ENCODE measurements at regions not wholly inside any gene's neighbourhood (a gene's known extent, or its start where the extent isn't known, plus 50 kb on each side); places are given as distances from the start of the nearest gene placed in this dataset.

DNA sequence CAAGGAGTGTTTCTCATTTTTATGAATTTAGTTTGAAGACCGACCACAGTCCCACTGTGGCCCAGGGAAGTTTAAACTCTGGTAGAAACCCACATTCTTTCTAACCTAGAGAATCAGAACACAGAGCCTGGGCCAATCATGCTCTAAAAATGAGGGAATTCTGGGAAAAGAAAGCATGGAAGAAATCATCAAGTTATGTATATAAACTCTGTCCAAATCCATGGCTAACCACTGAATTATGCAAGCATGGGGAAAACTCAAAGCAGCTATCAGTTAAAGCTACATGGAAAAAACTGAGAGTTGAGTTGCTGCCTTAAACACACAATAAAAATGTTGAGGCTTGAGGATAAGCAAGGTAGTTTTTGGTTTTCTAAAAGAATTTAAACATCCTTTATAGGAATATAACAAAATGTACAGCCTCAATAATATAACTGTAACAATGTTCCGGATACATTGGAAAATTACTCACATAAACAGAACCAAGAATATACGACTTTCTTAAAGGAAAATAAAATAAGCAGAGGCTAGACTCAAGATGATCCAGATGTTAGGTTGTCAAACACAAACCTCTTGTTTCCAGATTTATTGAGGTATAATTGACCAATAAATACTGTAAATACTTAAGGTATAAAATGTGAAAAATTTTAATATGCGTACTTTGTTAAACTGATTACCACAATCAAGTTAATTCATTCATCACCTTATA, 311.2 kb upstream of the GNAI1 start:
- no peak for DNase-seq (ENCODE audit: low spot score in 2 of 2)
- TF ChIP-seq CTCF (IDR thresholded peaks at IDR 0.05), result no peak
- H3K9me3 ChIP-seq, result no peaks in the 10 kb centered on the region
- H3K27me3 ChIP-seq, result no peaks in the 10 kb centered on the region
- intact Hi-C loops (cut with DNase I), result no loop called here
- no peak overlapping the region for H3K27ac ChIP-seq
- no peaks in the 10 kb centered on the region for H3K36me3 ChIP-seq
- H3K4me1 ChIP-seq, result no peaks in the 10 kb centered on the region
- no peak overlapping the region for H3K4me3 ChIP-seq

- H3K36me3 ChIP-seq, result no peaks in the 10 kb centered on the region
Measured at GRCh38 chr7:79822620-79823240, 311.9 kb upstream of the GNAI1 start.

GRCh38 chr7:79820387-79820786, 314.2 kb upstream of the GNAI1 start:
- Histone ChIP-seq H3K9me3 (no peaks in the 10 kb centered on the region), H3K27me3 (no peaks in the 10 kb centered on the region), H3K4me1 (no peaks in the 10 kb centered on the region), H3K36me3 (no peaks in the 10 kb centered on the region), H3K27ac (no peak overlapping the region), H3K4me3 (no peak overlapping the region)
- intact Hi-C loops (cut with DNase I), result no loop called here
- TF ChIP-seq CTCF (IDR thresholded peaks at IDR 0.05), result no peak
- DNase-seq (ENCODE audit: low spot score in 2 of 2), result no peak

More at GRCh38 chr7:79822620-79823240, 311.9 kb upstream of the GNAI1 start:
- intact Hi-C loops (cut with DNase I), result no loop called here
- H3K9me3 ChIP-seq, result no peaks in the 10 kb centered on the region
- DNase-seq (ENCODE audit: low spot score in 2 of 2), result no peak
- no peak overlapping the region for H3K4me3 ChIP-seq
- no peak overlapping the region for H3K27ac ChIP-seq
- no peaks in the 10 kb centered on the region for H3K27me3 ChIP-seq
- TF ChIP-seq CTCF (IDR thresholded peaks at IDR 0.05), result no peak
- H3K4me1 ChIP-seq, result no peaks in the 10 kb centered on the region

DNA sequence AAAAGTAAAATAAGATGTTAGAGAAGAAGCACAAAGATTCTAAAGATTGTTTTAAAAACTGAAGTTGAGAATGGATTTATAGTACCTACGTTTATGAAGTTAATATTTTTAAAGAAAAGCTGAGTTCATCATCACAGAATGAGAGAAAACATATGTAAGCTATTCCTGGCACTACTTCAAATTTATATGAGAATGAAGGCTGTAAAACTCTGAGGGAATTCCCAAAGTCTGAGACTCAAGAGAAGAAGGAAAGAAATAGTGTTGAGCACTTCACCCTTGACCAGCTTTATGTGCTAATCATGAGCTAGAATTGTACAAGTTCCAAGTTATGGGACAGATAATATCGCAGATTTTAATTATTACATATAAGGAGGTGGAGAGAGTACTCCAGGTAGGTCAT, 323.7 kb upstream of the GNAI1 start:
- Histone ChIP-seq H3K36me3 (no peaks in the 10 kb centered on the region), H3K9me3 (no peaks in the 10 kb centered on the region), H3K4me3 (no peak overlapping the region), H3K4me1 (no peaks in the 10 kb centered on the region), H3K27ac (no peak overlapping the region), H3K27me3 (no peaks in the 10 kb centered on the region)
- intact Hi-C loops (cut with DNase I), result no loop called here
- no peak for DNase-seq (ENCODE audit: low spot score in 2 of 2)
- TF ChIP-seq CTCF (IDR thresholded peaks at IDR 0.05), result no peak

GRCh38 chr7:79806161-79806734, 328.4 kb upstream of the GNAI1 start:
- no peak for TF ChIP-seq CTCF (IDR thresholded peaks at IDR 0.05)
- Histone ChIP-seq H3K4me1 (no peaks in the 10 kb centered on the region), H3K27ac (no peak overlapping the region), H3K36me3 (no peaks in the 10 kb centered on the region), H3K4me3 (no peak overlapping the region), H3K9me3 (no peaks in the 10 kb centered on the region), H3K27me3 (no peaks in the 10 kb centered on the region)
- no peak for DNase-seq (ENCODE audit: low spot score in 2 of 2)
- intact Hi-C loops (cut with DNase I), result no loop called here

Data from ascending aorta (tissue), 2 donors.